Calu3 (cell line): ENCODE measurements at regions not wholly inside any gene's neighbourhood (a gene's known extent, or its start where the extent isn't known, plus 50 kb on each side); places are given as distances from the start of the nearest gene placed in this dataset.

Experiments
- BruUV-seq: library from RNA; stranded (reverse); fragments of 400-500 nt; replicated peaks from 2 replicates; lab custom pipeline; 2021; lab: Mats Ljungman, UMichigan
- CTCF ChIA-PET: fragments of 300-600 bp; sonication (Branson Sonifier 250); formaldehyde crosslinking; loops from one replicate; lab custom pipeline; 2022; ENCODE audit warnings: antibody characterized with exemption; lab: Charles Lee
- DNase-seq: peaks from one replicate; pipeline ENCODE4 v3.0.0; 2022
- H3K27ac Mint-ChIP-seq: one replicate; pipeline ENCODE4 v1.8.0; 2022; ENCODE audit warnings: mixed read lengths; ENCODE audit not compliant: unreplicated experiment
- H3K27me3 Mint-ChIP-seq: one replicate; pipeline ENCODE4 v1.8.0; 2022; ENCODE audit warnings: mixed read lengths; ENCODE audit not compliant: unreplicated experiment
- H3K36me3 Mint-ChIP-seq: one replicate; pipeline ENCODE4 v1.8.0; 2022; ENCODE audit warnings: mild to moderate bottlenecking, moderate library complexity, mixed read lengths; ENCODE audit not compliant: insufficient read depth, unreplicated experiment
- H3K4me1 Mint-ChIP-seq: one replicate; pipeline ENCODE4 v1.8.0; 2022; ENCODE audit warnings: mild to moderate bottlenecking, low read depth, mixed read lengths; ENCODE audit not compliant: unreplicated experiment
- H3K4me3 Mint-ChIP-seq: one replicate; pipeline ENCODE4 v1.8.0; 2022; ENCODE audit warnings: mild to moderate bottlenecking, low read depth, moderate library complexity, mixed read lengths; ENCODE audit not compliant: unreplicated experiment
- H3K9me3 Mint-ChIP-seq: one replicate; pipeline ENCODE4 v1.8.0; 2022; ENCODE audit warnings: low read depth, mixed read lengths; ENCODE audit not compliant: unreplicated experiment
- intact Hi-C: fragments of 100-400 bp; cut with micrococcal nuclease; formaldehyde crosslinking; loops from one replicate; pipeline ENCODE4 v1.10.0; 2022; ENCODE audit not compliant: unreplicated experiment
- TF ChIP-seq, protein P1 (sequence below): fragments of 200-600 bp; IDR thresholded peaks from one replicate; pipeline ENCODE4 v1.8.0; 2022; ENCODE audit warnings: antibody characterized with exemption; ENCODE audit not compliant: unreplicated experiment

DNA sequence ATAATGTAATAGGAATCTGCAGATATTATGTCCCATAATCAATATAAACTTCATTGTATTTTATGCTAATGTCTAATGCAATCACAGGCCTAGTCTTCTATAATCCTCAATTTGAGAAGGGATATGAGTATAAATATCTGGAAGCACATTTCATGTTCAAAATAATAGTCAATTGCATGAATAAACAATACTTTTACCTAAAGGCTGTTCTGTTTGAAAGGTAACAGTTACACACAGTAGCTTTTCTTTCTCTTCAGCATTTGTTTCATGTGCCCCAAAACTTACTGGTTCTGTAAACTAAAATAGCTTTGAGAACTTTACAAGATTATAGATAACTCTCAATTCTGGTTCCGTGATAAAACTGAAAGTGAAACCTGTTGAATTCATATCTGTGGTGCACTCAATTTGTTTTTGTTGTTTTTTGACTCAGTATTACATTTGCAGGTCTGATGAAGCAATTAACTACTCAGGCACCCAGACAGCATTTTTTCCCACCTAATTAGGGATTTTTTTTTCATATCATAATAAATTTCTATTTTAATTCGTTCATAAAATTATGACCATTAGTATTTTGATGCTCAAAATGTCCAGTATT, 1193.8 kb downstream of the SLITRK1 start:
- H3K27ac Mint-ChIP-seq, result no peak overlapping the region
- H3K27me3 Mint-ChIP-seq, result no peaks in the 10 kb centered on the region
- CTCF ChIA-PET, result no interaction called here
- H3K4me1 Mint-ChIP-seq, result peaks cover 12% of the 10 kb centered on the region
- no peak for DNase-seq
- BruUV-seq, result no TSS peak
- H3K4me3 Mint-ChIP-seq, result peak overlapping the region; percentile 14
- intact Hi-C loops, result no loop called here
- TF ChIP-seq, protein P1, sequence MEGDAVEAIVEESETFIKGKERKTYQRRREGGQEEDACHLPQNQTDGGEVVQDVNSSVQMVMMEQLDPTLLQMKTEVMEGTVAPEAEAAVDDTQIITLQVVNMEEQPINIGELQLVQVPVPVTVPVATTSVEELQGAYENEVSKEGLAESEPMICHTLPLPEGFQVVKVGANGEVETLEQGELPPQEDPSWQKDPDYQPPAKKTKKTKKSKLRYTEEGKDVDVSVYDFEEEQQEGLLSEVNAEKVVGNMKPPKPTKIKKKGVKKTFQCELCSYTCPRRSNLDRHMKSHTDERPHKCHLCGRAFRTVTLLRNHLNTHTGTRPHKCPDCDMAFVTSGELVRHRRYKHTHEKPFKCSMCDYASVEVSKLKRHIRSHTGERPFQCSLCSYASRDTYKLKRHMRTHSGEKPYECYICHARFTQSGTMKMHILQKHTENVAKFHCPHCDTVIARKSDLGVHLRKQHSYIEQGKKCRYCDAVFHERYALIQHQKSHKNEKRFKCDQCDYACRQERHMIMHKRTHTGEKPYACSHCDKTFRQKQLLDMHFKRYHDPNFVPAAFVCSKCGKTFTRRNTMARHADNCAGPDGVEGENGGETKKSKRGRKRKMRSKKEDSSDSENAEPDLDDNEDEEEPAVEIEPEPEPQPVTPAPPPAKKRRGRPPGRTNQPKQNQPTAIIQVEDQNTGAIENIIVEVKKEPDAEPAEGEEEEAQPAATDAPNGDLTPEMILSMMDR, result no peak
- H3K36me3 Mint-ChIP-seq, result no peaks in the 10 kb centered on the region
- no peaks in the 10 kb centered on the region for H3K9me3 Mint-ChIP-seq

DNA sequence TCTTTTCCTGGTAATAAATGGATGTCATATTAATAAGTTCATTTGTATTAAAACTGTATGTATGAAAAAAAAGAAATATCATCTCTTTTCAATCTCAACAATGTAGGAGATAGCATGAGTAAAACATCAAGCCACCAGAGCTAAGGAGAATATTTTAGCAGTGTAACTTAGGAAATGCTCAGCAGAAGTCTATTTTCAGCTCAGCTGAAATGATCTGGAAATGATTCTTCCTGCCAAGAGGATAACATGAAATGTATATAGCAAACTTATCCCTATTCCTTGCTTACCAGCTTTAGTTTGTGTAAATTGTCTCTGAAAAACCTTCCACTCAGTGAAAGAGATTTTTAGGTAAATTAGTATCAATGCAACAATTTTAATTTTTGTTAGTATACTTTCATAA, 1194.4 kb downstream of the SLITRK1 start:
- peaks cover 12% of the 10 kb centered on the region for H3K4me1 Mint-ChIP-seq
- intact Hi-C loops, result no loop called here
- BruUV-seq, result no TSS peak
- no peak overlapping the region for H3K4me3 Mint-ChIP-seq
- H3K27me3 Mint-ChIP-seq, result no peaks in the 10 kb centered on the region
- no peak overlapping the region for H3K27ac Mint-ChIP-seq
- CTCF ChIA-PET, result no interaction called here
- DNase-seq, result no peak
- H3K36me3 Mint-ChIP-seq, result no peaks in the 10 kb centered on the region
- TF ChIP-seq, protein P1, result no peak
- no peaks in the 10 kb centered on the region for H3K9me3 Mint-ChIP-seq

DNA sequence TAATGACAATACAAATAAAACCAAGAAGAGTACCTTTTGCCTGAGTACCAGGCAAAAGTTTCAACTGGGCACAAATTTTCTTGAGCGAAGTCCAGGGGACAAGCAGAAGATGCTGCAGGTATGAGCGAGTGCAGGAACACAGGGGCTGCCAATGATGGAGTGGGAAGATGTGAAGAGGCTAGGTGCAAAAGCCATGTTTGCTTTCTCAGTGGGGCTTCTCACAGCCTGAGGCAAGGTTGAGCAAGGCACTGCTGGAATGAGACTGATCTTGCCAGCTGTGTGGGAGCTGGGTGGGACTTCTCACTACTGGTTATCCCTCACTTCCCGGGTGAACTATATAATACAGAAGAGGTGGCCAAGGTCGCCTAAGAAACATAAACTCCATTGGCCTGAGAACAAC, 1200.7 kb downstream of the SLITRK1 start:
- BruUV-seq, result no TSS peak
- H3K36me3 Mint-ChIP-seq, result no peaks in the 10 kb centered on the region
- H3K27me3 Mint-ChIP-seq, result no peaks in the 10 kb centered on the region
- TF ChIP-seq, protein P1, result no peak
- H3K27ac Mint-ChIP-seq, result no peak overlapping the region
- no peak overlapping the region for H3K4me3 Mint-ChIP-seq
- intact Hi-C loops, result no loop called here
- CTCF ChIA-PET, result no interaction called here
- H3K9me3 Mint-ChIP-seq, result peaks cover 2% of the 10 kb centered on the region
- no peak for DNase-seq
- H3K4me1 Mint-ChIP-seq, result no peaks in the 10 kb centered on the region

DNA sequence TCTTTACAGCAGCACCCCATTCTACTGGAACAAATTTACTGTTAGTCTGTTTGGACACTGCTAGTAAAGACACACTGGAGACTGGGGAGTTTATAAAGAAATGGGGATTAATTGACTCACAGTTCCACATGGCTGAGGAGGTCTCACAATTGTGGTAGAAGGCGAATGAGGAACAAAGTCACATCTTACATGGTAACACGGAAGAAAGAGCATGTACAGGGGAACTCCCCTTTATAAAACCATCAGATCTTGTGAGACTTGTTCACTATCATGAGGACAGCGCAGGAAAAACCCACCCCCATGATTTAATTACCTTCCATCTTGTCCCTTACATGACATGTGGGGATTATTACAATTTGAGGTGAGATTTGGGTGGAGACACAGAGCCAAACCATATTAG, 1204.2 kb downstream of the SLITRK1 start:
- Mint-ChIP-seq H3K4me3 (no peak overlapping the region), H3K27ac (no peak overlapping the region), H3K9me3 (peaks cover 2% of the 10 kb centered on the region), H3K36me3 (no peaks in the 10 kb centered on the region), H3K27me3 (no peaks in the 10 kb centered on the region), H3K4me1 (no peaks in the 10 kb centered on the region)
- no peak for DNase-seq
- BruUV-seq, result no TSS peak
- TF ChIP-seq, protein P1, result no peak
- intact Hi-C loops, result no loop called here
- CTCF ChIA-PET, result no interaction called here
